GM19455 (cell line): ENCODE measurements at regions not wholly inside any gene's neighbourhood (a gene's known extent, or its start where the extent isn't known, plus 50 kb on each side); places are given as distances from the start of the nearest gene placed in this dataset.
A peak's percentile ranks its signal among the peaks of the same experiment; 100 is the strongest.

Experiments
- ATAC-seq: cut with Tn5 transposase; IDR thresholded peaks from one replicate; pipeline ENCODE4 v1.9.1; 2021; ENCODE audit not compliant: unreplicated experiment

GRCh38 chr17:62119373-62119772 is 54.3 kb upstream of the MED13 start:
- ATAC-seq = peak; percentile 77
